Activated naive CD8-positive, alpha-beta T cell treated with anti-CD3 and anti-CD28 coated beads, Interleukin-2, amount 50 U/mL, for 24 hours (primary cell): ENCODE measurements at regions not wholly inside any gene's neighbourhood (a gene's known extent, or its start where the extent isn't known, plus 50 kb on each side); places are given as distances from the start of the nearest gene placed in this dataset.
"Not testable (repeated sequence)": the region's sequence is repeated elsewhere in the genome, so short reads cannot be mapped to it uniquely, and the experiment has no call there.

Experiments used
- ATAC-seq: fragments of 150-1000 bp; cut with Tn5 transposase; one replicate; pipeline ENCODE4 v1.10.0; 2021
- DNase-seq: peaks from one replicate; pipeline ENCODE4 v3.0.0; 2021
- H3K27ac Mint-ChIP-seq: one replicate; pipeline ENCODE4 v1.8.0; 2021; ENCODE audit warnings: mild to moderate bottlenecking, mixed read lengths
- H3K27me3 Mint-ChIP-seq: one replicate; pipeline ENCODE4 v1.8.0; 2021; ENCODE audit warnings: mixed read lengths
- H3K36me3 Mint-ChIP-seq: one replicate; pipeline ENCODE4 v1.8.0; 2021; ENCODE audit warnings: low read depth, mixed read lengths
- H3K4me1 Mint-ChIP-seq: one replicate; pipeline ENCODE4 v1.8.0; 2021; ENCODE audit warnings: mixed read lengths
- H3K4me3 Mint-ChIP-seq: one replicate; pipeline ENCODE4 v1.8.0; 2021; ENCODE audit warnings: mild to moderate bottlenecking, moderate library complexity, mixed read lengths
- H3K9me3 Mint-ChIP-seq: one replicate; pipeline ENCODE4 v1.8.0; 2021; ENCODE audit warnings: mixed read lengths

GRCh38 chr16:66116163-66117002 is 250.1 kb upstream of the CDH5 start:
- Mint-ChIP-seq H3K36me3 (no peaks in the 10 kb centered on the region), H3K27ac (no peak overlapping the region), H3K4me1 (no peaks in the 10 kb centered on the region), H3K4me3 (no peak overlapping the region), H3K9me3 (no peaks in the 10 kb centered on the region), H3K27me3 (peaks cover 3% of the 10 kb centered on the region)
- ATAC-seq: no peak
- DNase-seq: no peak

GRCh38 chr16:66115373-66115772 is 251.1 kb upstream of the CDH5 start:
- Mint-ChIP-seq H3K9me3 (no peaks in the 10 kb centered on the region), H3K36me3 (no peaks in the 10 kb centered on the region), H3K4me3 (no peak overlapping the region), H3K4me1 (no peaks in the 10 kb centered on the region), H3K27ac (no peak overlapping the region), H3K27me3 (peaks cover 1% of the 10 kb centered on the region)
- DNase-seq: no peak
- no peak for ATAC-seq

- no peaks in the 10 kb centered on the region for H3K4me1 Mint-ChIP-seq
- no peak for DNase-seq
- H3K4me3 Mint-ChIP-seq: no peak overlapping the region
- H3K27ac Mint-ChIP-seq: no peak overlapping the region
- ATAC-seq: no peak
- H3K36me3 Mint-ChIP-seq: no peaks in the 10 kb centered on the region
- H3K27me3 Mint-ChIP-seq: peaks cover 3% of the 10 kb centered on the region
- H3K9me3 Mint-ChIP-seq: no peaks in the 10 kb centered on the region
Measured at GRCh38 chr16:66113223-66113622, 253.3 kb upstream of the CDH5 start.

- Mint-ChIP-seq H3K36me3 (no peaks in the 10 kb centered on the region), H3K9me3 (no peaks in the 10 kb centered on the region), H3K4me3 (no peak overlapping the region), H3K4me1 (no peaks in the 10 kb centered on the region), H3K27me3 (peaks cover 3% of the 10 kb centered on the region), H3K27ac (no peak overlapping the region)
- no peak for ATAC-seq
- DNase-seq: no peak
Measured at GRCh38 chr16:66109677-66110076, 256.8 kb upstream of the CDH5 start.

- no peak overlapping the region for H3K4me3 Mint-ChIP-seq
- no peaks in the 10 kb centered on the region for H3K9me3 Mint-ChIP-seq
- peaks cover 3% of the 10 kb centered on the region for H3K27me3 Mint-ChIP-seq
- no peaks in the 10 kb centered on the region for H3K4me1 Mint-ChIP-seq
- ATAC-seq (no peak), DNase-seq (no peak)
- no peak overlapping the region for H3K27ac Mint-ChIP-seq
- no peaks in the 10 kb centered on the region for H3K36me3 Mint-ChIP-seq
Measured at GRCh38 chr16:66107661-66108060, 258.8 kb upstream of the CDH5 start.

GRCh38 chr16:66103211-66103610 is 263.3 kb upstream of the CDH5 start:
- ATAC-seq (no peak), DNase-seq (no peak)
- Mint-ChIP-seq H3K36me3 (no peaks in the 10 kb centered on the region), H3K9me3 (no peaks in the 10 kb centered on the region), H3K4me3 (no peak overlapping the region), H3K27me3 (no peaks in the 10 kb centered on the region), H3K27ac (no peak overlapping the region), H3K4me1 (no peaks in the 10 kb centered on the region)

- Mint-ChIP-seq H3K36me3 (no peaks in the 10 kb centered on the region), H3K9me3 (no peaks in the 10 kb centered on the region), H3K27me3 (no peaks in the 10 kb centered on the region), H3K27ac (no peak overlapping the region), H3K4me3 (no peak overlapping the region), H3K4me1 (no peaks in the 10 kb centered on the region)
- DNase-seq (no peak), ATAC-seq (no peak)
Measured at GRCh38 chr16:66099306-66099705, 267.2 kb upstream of the CDH5 start.

GRCh38 chr16:66097751-66098150 is 268.7 kb upstream of the CDH5 start:
- H3K9me3 Mint-ChIP-seq: no peaks in the 10 kb centered on the region
- no peaks in the 10 kb centered on the region for H3K27me3 Mint-ChIP-seq
- no peak overlapping the region for H3K4me3 Mint-ChIP-seq
- DNase-seq (no peak), ATAC-seq (no peak)
- no peaks in the 10 kb centered on the region for H3K36me3 Mint-ChIP-seq
- no peak overlapping the region for H3K27ac Mint-ChIP-seq
- H3K4me1 Mint-ChIP-seq: no peaks in the 10 kb centered on the region

- no peak for DNase-seq
- H3K4me3 Mint-ChIP-seq: no peak overlapping the region
- no peaks in the 10 kb centered on the region for H3K27me3 Mint-ChIP-seq
- H3K27ac Mint-ChIP-seq: no peak overlapping the region
- no peaks in the 10 kb centered on the region for H3K9me3 Mint-ChIP-seq
- no peaks in the 10 kb centered on the region for H3K4me1 Mint-ChIP-seq
- H3K36me3 Mint-ChIP-seq: no peaks in the 10 kb centered on the region
- ATAC-seq: no peak
Measured at GRCh38 chr16:66095676-66096075, 270.8 kb upstream of the CDH5 start.

GRCh38 chr16:66093191-66093590 is 273.3 kb upstream of the CDH5 start:
- ATAC-seq: no peak
- Mint-ChIP-seq H3K27me3 (no peaks in the 10 kb centered on the region), H3K9me3 (no peaks in the 10 kb centered on the region), H3K36me3 (no peaks in the 10 kb centered on the region), H3K4me3 (no peak overlapping the region), H3K27ac (no peak overlapping the region), H3K4me1 (no peaks in the 10 kb centered on the region)
- DNase-seq: no peak

GRCh38 chr16:66091471-66091891 is 275.0 kb upstream of the CDH5 start:
- Mint-ChIP-seq H3K36me3 (no peaks in the 10 kb centered on the region), H3K27me3 (no peaks in the 10 kb centered on the region), H3K27ac (no peak overlapping the region), H3K9me3 (no peaks in the 10 kb centered on the region), H3K4me3 (no peak overlapping the region), H3K4me1 (no peaks in the 10 kb centered on the region)
- DNase-seq: no peak
- no peak for ATAC-seq

- Mint-ChIP-seq H3K27ac (no peak overlapping the region), H3K4me3 (no peak overlapping the region), H3K36me3 (no peaks in the 10 kb centered on the region), H3K27me3 (no peaks in the 10 kb centered on the region), H3K4me1 (no peaks in the 10 kb centered on the region), H3K9me3 (peaks cover 3% of the 10 kb centered on the region)
- no peak for DNase-seq
- no peak for ATAC-seq
Measured at GRCh38 chr16:66088681-66089080, 277.8 kb upstream of the CDH5 start.

- no peak overlapping the region for H3K4me3 Mint-ChIP-seq
- no peaks in the 10 kb centered on the region for H3K27me3 Mint-ChIP-seq
- peaks cover 3% of the 10 kb centered on the region for H3K9me3 Mint-ChIP-seq
- H3K27ac Mint-ChIP-seq: no peak overlapping the region
- no peak for DNase-seq
- no peaks in the 10 kb centered on the region for H3K36me3 Mint-ChIP-seq
- no peak for ATAC-seq
- no peaks in the 10 kb centered on the region for H3K4me1 Mint-ChIP-seq
Measured at GRCh38 chr16:66087308-66087707, 279.2 kb upstream of the CDH5 start.

GRCh38 chr16:66085651-66086050 is 280.8 kb upstream of the CDH5 start:
- Mint-ChIP-seq H3K27ac (no peak overlapping the region), H3K4me1 (no peaks in the 10 kb centered on the region), H3K9me3 (peaks cover 3% of the 10 kb centered on the region), H3K36me3 (no peaks in the 10 kb centered on the region), H3K4me3 (no peak overlapping the region), H3K27me3 (no peaks in the 10 kb centered on the region)
- ATAC-seq (no peak), DNase-seq (no peak)

- H3K36me3 Mint-ChIP-seq, H3K9me3 Mint-ChIP-seq, ATAC-seq, H3K27ac Mint-ChIP-seq, H3K4me3 Mint-ChIP-seq, DNase-seq, H3K4me1 Mint-ChIP-seq, H3K27me3 Mint-ChIP-seq: not testable (repeated sequence)
Measured at GRCh38 chr16:66084731-66085130, 281.8 kb upstream of the CDH5 start.

- no peak for DNase-seq
- peaks cover 3% of the 10 kb centered on the region for H3K9me3 Mint-ChIP-seq
- ATAC-seq: no peak
- H3K4me3 Mint-ChIP-seq: no peak overlapping the region
- no peak overlapping the region for H3K27ac Mint-ChIP-seq
- no peaks in the 10 kb centered on the region for H3K36me3 Mint-ChIP-seq
- no peaks in the 10 kb centered on the region for H3K27me3 Mint-ChIP-seq
- H3K4me1 Mint-ChIP-seq: no peaks in the 10 kb centered on the region
Measured at GRCh38 chr16:66084306-66084705, 282.2 kb upstream of the CDH5 start.
